ENCODE measurements at regions not wholly inside any gene's neighbourhood (a gene's known extent, or its start where the extent isn't known, plus 50 kb on each side); places are given as distances from the start of the nearest gene placed in this dataset.

- TF ChIP-seq CTCF (IDR thresholded peaks at IDR 0.05; ENCODE audit: low read depth, low read length) = no peak
Observed at GRCh38 chr18:44453505-44453904, 227.2 kb upstream of the SETBP1 start.

GRCh38 chr18:44458777-44459176, 221.9 kb upstream of the SETBP1 start:
- TF ChIP-seq CTCF (IDR thresholded peaks at IDR 0.05; ENCODE audit: low read depth, low read length) = no peak
- H3K4me3 ChIP-seq (ENCODE audit: low read depth, low read length) = no peak overlapping the region

More at GRCh38 chr18:44453505-44453904, 227.2 kb upstream of the SETBP1 start:
- no peak overlapping the region for H3K4me3 ChIP-seq (ENCODE audit: low read depth, low read length)

- TF ChIP-seq CTCF (IDR thresholded peaks at IDR 0.05; ENCODE audit: low read depth, low read length) = no peak
- no peak overlapping the region for H3K4me3 ChIP-seq (ENCODE audit: low read depth, low read length)
Observed at GRCh38 chr18:44464398-44465180, 216.1 kb upstream of the SETBP1 start.

- TF ChIP-seq CTCF (IDR thresholded peaks at IDR 0.05; ENCODE audit: low read depth, low read length) = no peak
- no peak overlapping the region for H3K4me3 ChIP-seq (ENCODE audit: low read depth, low read length)
Observed at GRCh38 chr18:44465381-44465841, 215.3 kb upstream of the SETBP1 start.

- no peak overlapping the region for H3K4me3 ChIP-seq (ENCODE audit: low read depth, low read length)
- TF ChIP-seq CTCF (IDR thresholded peaks at IDR 0.05; ENCODE audit: low read depth, low read length) = no peak
Observed at GRCh38 chr18:44466997-44467396, 213.7 kb upstream of the SETBP1 start.

GRCh38 chr18:44467718-44468117, 213.0 kb upstream of the SETBP1 start:
- TF ChIP-seq CTCF (IDR thresholded peaks at IDR 0.05; ENCODE audit: low read depth, low read length) = no peak
- no peak overlapping the region for H3K4me3 ChIP-seq (ENCODE audit: low read depth, low read length)

GRCh38 chr18:44473394-44474066, 207.2 kb upstream of the SETBP1 start:
- H3K4me3 ChIP-seq (ENCODE audit: low read depth, low read length) = no peak overlapping the region
- no peak for TF ChIP-seq CTCF (IDR thresholded peaks at IDR 0.05; ENCODE audit: low read depth, low read length)
